Tibial nerve (tissue), 4 donors: ENCODE measurements at regions not wholly inside any gene's neighbourhood (a gene's known extent, or its start where the extent isn't known, plus 50 kb on each side); places are given as distances from the start of the nearest gene placed in this dataset.
A peak's percentile ranks its signal among the peaks of the same experiment; 100 is the strongest.

ENCODE experiments used
- DNase-seq, 2 donors: peaks; one replicate each; pipeline ENCODE4 v3.0.0-alpha.2; 2019; ENCODE audit warnings: low spot score in 2 of 2
- H3K27ac ChIP-seq, 4 donors: fragments of 200-600 bp; sonication (generic) in 3 of 4; one replicate each; pipeline ENCODE4 v1.5.1; 2017 to 2019; ENCODE audit warnings: mild to moderate bottlenecking in 1 of 4
- H3K27me3 ChIP-seq, 2 donors: fragments of 200-600 bp; sonication (generic) in 1 of 2; one replicate each; pipeline versions ENCODE4 v1.5.1 to v1.6.0; 2017 to 2019
- H3K36me3 ChIP-seq, 3 donors: fragments of 200-600 bp; sonication (generic); one replicate each; pipeline ENCODE4 v1.5.1; 2018 to 2019
- H3K4me1 ChIP-seq, 4 donors: fragments of 200-600 bp; sonication (generic) in 3 of 4; one replicate each; pipeline ENCODE4 v1.5.1; 2017 to 2019
- H3K4me3 ChIP-seq, 4 donors: fragments of 200-600 bp; sonication (generic) in 3 of 4; one replicate each; pipeline ENCODE4 v1.5.1; 2017 to 2019; ENCODE audit warnings: mild to moderate bottlenecking in 1 of 4, moderate library complexity in 1 of 4
- H3K9me3 ChIP-seq, 4 donors: fragments of 200-600 bp; sonication (generic) in 3 of 4; one replicate each; pipeline ENCODE4 v1.5.1; 2017 to 2019
- CTCF ChIP-seq, 5 experiments: fragments of 200-600 bp in 3 of 5; fragments of 450-650 bp in 2 of 5; sonication (generic) in 3 of 5; IDR thresholded peaks; one replicate each; pipeline ENCODE4 v1.5.1; 2016 to 2019; ENCODE audit warnings: antibody characterized with exemption in 5 of 5, mild to moderate bottlenecking in 3 of 5, moderate library complexity in 2 of 5
- EP300 ChIP-seq, 2 donors: sonication (generic); formaldehyde crosslinking; IDR thresholded peaks; one replicate each; pipeline ENCODE4 v1.6.1; 2017; ENCODE audit warnings: antibody characterized with exemption in 2 of 2, mild to moderate bottlenecking in 1 of 2
- POLR2A ChIP-seq, 2 donors: fragments of 450-650 bp; IDR thresholded peaks; one replicate each; pipeline ENCODE4 v1.6.1; 2017; ENCODE audit warnings: antibody characterized with exemption in 2 of 2, mild to moderate bottlenecking in 2 of 2, moderate library complexity in 2 of 2
- WGBS, 2 donors: methylation state at CpG; one replicate each; pipeline ENCODE4 v1.1.5; 2018; 5-methylcytosine and 5-hydroxymethylcytosine counted together

- Histone ChIP-seq H3K4me1 (peaks cover 0 to 27% (median 12%) of the 10 kb centered on the region in 4 donors), H3K27ac (no peak overlapping the region), H3K36me3 (no peaks in the 10 kb centered on the region), H3K27me3 (no peaks in the 10 kb centered on the region), H3K4me3 (no peak overlapping the region), H3K9me3 (no peaks in the 10 kb centered on the region)
- no peak for DNase-seq
- 53 to 60% methylated on average over 8 of the region's 8 CpGs for WGBS, 2 donors
- TF ChIP-seq EP300 (IDR thresholded peaks at IDR 0.05) (no peak), CTCF (IDR thresholded peaks at IDR 0.05) (no peak), POLR2A (IDR thresholded peaks at IDR 0.05) (no peak)
Observed at GRCh38 chr5:123814801-123815470, 303.0 kb downstream of the CSNK1G3 start.

GRCh38 chr5:123813937-123814624 is 302.1 kb downstream of the CSNK1G3 start:
- no peaks in the 10 kb centered on the region for H3K9me3 ChIP-seq
- H3K36me3 ChIP-seq, result no peaks in the 10 kb centered on the region
- DNase-seq, result no peak
- no peak overlapping the region for H3K4me3 ChIP-seq
- 24 to 41% methylated on average over 10 of the region's 10 CpGs for WGBS, 2 donors
- peaks cover 0 to 36% (median 21%) of the 10 kb centered on the region in 4 donors for H3K4me1 ChIP-seq
- TF ChIP-seq EP300 (IDR thresholded peaks at IDR 0.05) (no peak), POLR2A (IDR thresholded peaks at IDR 0.05) (no peak), CTCF (IDR thresholded peaks at IDR 0.05) (no peak)
- no peaks in the 10 kb centered on the region for H3K27me3 ChIP-seq
- peak overlapping the region in 1 of 4 donors; percentile 54 for H3K27ac ChIP-seq

- Histone ChIP-seq H3K4me1 (peaks cover 0 to 44% (median 28%) of the 10 kb centered on the region in 4 donors), H3K36me3 (no peaks in the 10 kb centered on the region), H3K4me3 (no peak overlapping the region), H3K27ac (no peak overlapping the region), H3K9me3 (no peaks in the 10 kb centered on the region), H3K27me3 (no peaks in the 10 kb centered on the region)
- TF ChIP-seq POLR2A (IDR thresholded peaks at IDR 0.05) (no peak), EP300 (IDR thresholded peaks at IDR 0.05) (no peak), CTCF (IDR thresholded peaks at IDR 0.05) (no peak)
- DNase-seq, result no peak
- 72 to 88% methylated on average over 3 of the region's 3 CpGs for WGBS, 2 donors
Observed at GRCh38 chr5:123813264-123813663, 301.3 kb downstream of the CSNK1G3 start.

- H3K27me3 ChIP-seq, result no peaks in the 10 kb centered on the region
- DNase-seq, result no peak
- no peaks in the 10 kb centered on the region for H3K9me3 ChIP-seq
- TF ChIP-seq EP300 (IDR thresholded peaks at IDR 0.05) (no peak), CTCF (IDR thresholded peaks at IDR 0.05) (no peak), POLR2A (IDR thresholded peaks at IDR 0.05) (no peak)
- H3K4me1 ChIP-seq, result peaks cover 0 to 53% (median 32%) of the 10 kb centered on the region in 4 donors
- no peaks in the 10 kb centered on the region for H3K36me3 ChIP-seq
- 95 to 99% methylated on average over 2 of the region's 2 CpGs for WGBS, 2 donors
- H3K27ac ChIP-seq, result no peak overlapping the region
- no peak overlapping the region for H3K4me3 ChIP-seq
Observed at GRCh38 chr5:123811831-123812230, 299.9 kb downstream of the CSNK1G3 start.

- Histone ChIP-seq H3K9me3 (no peaks in the 10 kb centered on the region), H3K27me3 (no peaks in the 10 kb centered on the region), H3K36me3 (no peaks in the 10 kb centered on the region), H3K4me1 (peaks cover 0 to 53% (median 32%) of the 10 kb centered on the region in 4 donors), H3K27ac (peak overlapping the region in 2 of 4 donors; percentile 70 to 81), H3K4me3 (no peak overlapping the region)
- no peak for TF ChIP-seq POLR2A (IDR thresholded peaks at IDR 0.05)
- TF ChIP-seq CTCF (IDR thresholded peaks at IDR 0.05), result no peak
- TF ChIP-seq EP300 (IDR thresholded peaks at IDR 0.05), result no peak
- 67 to 73% methylated on average over 8 of the region's 8 CpGs for WGBS, 2 donors
- no peak for DNase-seq
Observed at GRCh38 chr5:123810746-123811340, 298.9 kb downstream of the CSNK1G3 start.
